ENCODE measurements at regions not wholly inside any gene's neighbourhood (a gene's known extent, or its start where the extent isn't known, plus 50 kb on each side); places are given as distances from the start of the nearest gene placed in this dataset.

GRCh38 chr1:79133774-79134364, 127.3 kb upstream of the ADGRL4 start:
- Histone ChIP-seq H3K9me3 (no peaks in the 10 kb centered on the region), H3K36me3 (no peaks in the 10 kb centered on the region), H3K27me3 (no peaks in the 10 kb centered on the region), H3K4me1 (no peaks in the 10 kb centered on the region), H3K4me3 (no peak overlapping the region), H3K27ac (no peak overlapping the region)
- TF ChIP-seq POLR2A (IDR thresholded peaks at IDR 0.05), result no peak
- no peak for TF ChIP-seq CTCF (IDR thresholded peaks at IDR 0.05)
- no peak for DNase-seq
- WGBS, 2 donors, result 46 to 63% methylated on average over 2 to 3 of the region's 8 CpGs
- intact Hi-C loops (cut with DNase I), result no loop called here

- no peaks in the 10 kb centered on the region for H3K9me3 ChIP-seq
- no peak overlapping the region for H3K4me3 ChIP-seq
- 49 to 58% methylated on average over 3 of the region's 3 CpGs for WGBS, 2 donors
- H3K27me3 ChIP-seq, result no peaks in the 10 kb centered on the region
- intact Hi-C loops (cut with DNase I), result no loop called here
- no peak overlapping the region for H3K27ac ChIP-seq
- H3K4me1 ChIP-seq, result no peaks in the 10 kb centered on the region
- TF ChIP-seq POLR2A (IDR thresholded peaks at IDR 0.05), result no peak
- no peak for TF ChIP-seq CTCF (IDR thresholded peaks at IDR 0.05)
- no peaks in the 10 kb centered on the region for H3K36me3 ChIP-seq
- DNase-seq, result no peak
Observed at GRCh38 chr1:79131626-79132025, 125.1 kb upstream of the ADGRL4 start.

GRCh38 chr1:79129914-79130313, 123.4 kb upstream of the ADGRL4 start:
- 62 to 79% methylated on average over 3 of the region's 3 CpGs for WGBS, 2 donors
- no peaks in the 10 kb centered on the region for H3K27me3 ChIP-seq
- H3K4me1 ChIP-seq, result no peaks in the 10 kb centered on the region
- H3K9me3 ChIP-seq, result no peaks in the 10 kb centered on the region
- no peak for TF ChIP-seq CTCF (IDR thresholded peaks at IDR 0.05)
- TF ChIP-seq POLR2A (IDR thresholded peaks at IDR 0.05), result no peak
- no peak overlapping the region for H3K4me3 ChIP-seq
- intact Hi-C loops (cut with DNase I), result no loop called here
- DNase-seq, result no peak
- H3K27ac ChIP-seq, result no peak overlapping the region
- no peaks in the 10 kb centered on the region for H3K36me3 ChIP-seq

GRCh38 chr1:79128722-79129121, 122.2 kb upstream of the ADGRL4 start:
- Histone ChIP-seq H3K36me3 (no peaks in the 10 kb centered on the region), H3K4me3 (no peak overlapping the region), H3K27me3 (no peaks in the 10 kb centered on the region), H3K4me1 (no peaks in the 10 kb centered on the region), H3K27ac (no peak overlapping the region), H3K9me3 (no peaks in the 10 kb centered on the region)
- intact Hi-C loops (cut with DNase I), result no loop called here
- WGBS, 2 donors, result 54 to 58% methylated on average over 3 of the region's 3 CpGs
- TF ChIP-seq POLR2A (IDR thresholded peaks at IDR 0.05) (no peak), CTCF (IDR thresholded peaks at IDR 0.05) (no peak)
- DNase-seq, result no peak

- H3K4me1 ChIP-seq, result no peaks in the 10 kb centered on the region
- H3K9me3 ChIP-seq, result no peaks in the 10 kb centered on the region
- intact Hi-C loops (cut with DNase I), result no loop called here
- no peak overlapping the region for H3K27ac ChIP-seq
- H3K4me3 ChIP-seq, result no peak overlapping the region
- no peak for DNase-seq
- no peaks in the 10 kb centered on the region for H3K36me3 ChIP-seq
- no peaks in the 10 kb centered on the region for H3K27me3 ChIP-seq
- WGBS, 2 donors, result 63 to 72% methylated on average over 5 of the region's 5 CpGs
- TF ChIP-seq CTCF (IDR thresholded peaks at IDR 0.05) (no peak), POLR2A (IDR thresholded peaks at IDR 0.05) (no peak)
Observed at GRCh38 chr1:79124756-79125155, 118.2 kb upstream of the ADGRL4 start.
